ENCODE measurements at regions not wholly inside any gene's neighbourhood (a gene's known extent, or its start where the extent isn't known, plus 50 kb on each side); places are given as distances from the start of the nearest gene placed in this dataset.
"Not testable (repeated sequence)": the region's sequence is repeated elsewhere in the genome, so short reads cannot be mapped to it uniquely, and the experiment has no call there.

DNA sequence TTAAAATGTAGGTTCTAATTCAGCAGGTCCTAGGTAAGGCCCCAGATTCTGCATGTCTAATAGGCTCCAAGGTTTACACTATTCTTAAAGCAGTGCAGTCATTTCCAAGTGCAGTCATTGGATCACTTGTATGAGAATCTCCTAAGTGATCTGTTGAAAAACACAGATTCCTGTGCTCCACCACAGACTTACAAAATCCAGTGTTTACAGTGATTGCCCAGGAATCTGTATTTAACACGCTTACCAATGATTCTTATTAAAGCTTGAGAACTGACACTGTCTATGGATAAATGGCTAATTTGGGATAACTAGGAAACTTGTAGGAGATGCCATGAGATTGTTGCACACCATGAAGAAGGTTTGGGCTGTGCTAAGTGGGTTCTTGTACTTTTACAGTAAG is 104.6 kb upstream of the PLEKHG1 start:
- FAIRE-seq = no peak

DNA sequence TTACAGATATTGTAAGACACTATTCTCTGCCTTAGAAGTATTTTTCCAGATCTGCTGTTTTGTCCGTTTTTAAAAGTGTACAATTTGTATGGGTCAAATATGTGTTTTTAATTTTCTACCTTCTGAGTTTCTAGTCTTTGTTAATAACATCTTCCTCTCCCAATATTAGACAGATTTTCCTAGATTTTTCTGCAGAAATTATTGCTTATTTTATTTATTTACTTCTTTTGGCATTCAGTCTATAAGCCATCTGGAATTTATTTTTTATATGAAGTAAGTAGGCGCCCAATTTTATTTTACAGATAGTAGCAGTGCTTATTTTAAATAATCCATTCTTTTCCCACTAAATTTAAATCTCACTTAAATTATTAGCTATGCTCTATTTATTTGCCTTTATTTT is 103.1 kb upstream of the PLEKHG1 start:
- FAIRE-seq (no peak), DNase-seq (ENCODE audit: insufficient read length, low spot score) (no peak)

More for the DNA sequence above, 104.6 kb upstream of the PLEKHG1 start:
- no peak for DNase-seq (ENCODE audit: insufficient read length, low spot score)

DNA sequence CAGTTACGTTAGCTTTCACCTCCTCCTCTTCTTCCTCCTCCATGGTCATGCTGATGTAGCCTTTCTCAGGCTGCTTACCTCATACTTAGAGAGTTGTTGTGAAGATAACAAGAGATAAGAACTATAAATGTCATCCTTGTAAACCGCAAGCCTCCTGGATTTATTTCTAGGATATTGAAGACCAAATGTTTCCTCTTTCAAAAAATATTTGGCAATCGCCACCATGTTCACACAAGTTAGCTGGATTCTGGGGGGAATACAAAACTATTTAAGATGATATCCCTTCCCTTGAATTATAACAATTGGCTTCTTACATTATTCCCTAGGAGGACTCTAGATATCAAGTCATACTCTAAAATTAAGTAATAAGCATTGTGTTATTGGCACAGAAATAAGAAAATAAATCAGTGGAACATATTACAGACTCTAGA is 99.8 kb upstream of the PLEKHG1 start:
- no peak for FAIRE-seq
- DNase-seq (ENCODE audit: insufficient read length, low spot score) = no peak

DNA sequence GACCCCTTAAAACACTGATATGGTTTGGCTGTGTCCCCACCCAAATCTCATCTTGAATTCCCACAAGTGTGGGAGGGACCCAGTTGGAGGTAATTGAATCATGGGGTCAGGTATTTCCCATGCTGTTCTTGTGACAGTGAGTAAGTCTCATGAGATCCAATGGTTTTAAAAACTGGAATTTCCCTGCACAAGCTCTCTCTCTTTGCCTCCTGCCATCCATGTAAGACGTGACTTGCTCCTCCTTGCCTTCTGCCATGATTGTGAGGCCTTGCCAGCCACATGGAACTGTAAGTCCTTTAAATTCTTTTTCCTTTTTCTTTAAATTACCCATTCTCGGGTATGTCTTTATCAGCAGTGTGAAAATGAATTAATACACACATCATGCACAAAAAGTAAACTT is 99.1 kb upstream of the PLEKHG1 start:
- FAIRE-seq; DNase-seq (ENCODE audit: insufficient read length, low spot score): not testable (repeated sequence)

DNA sequence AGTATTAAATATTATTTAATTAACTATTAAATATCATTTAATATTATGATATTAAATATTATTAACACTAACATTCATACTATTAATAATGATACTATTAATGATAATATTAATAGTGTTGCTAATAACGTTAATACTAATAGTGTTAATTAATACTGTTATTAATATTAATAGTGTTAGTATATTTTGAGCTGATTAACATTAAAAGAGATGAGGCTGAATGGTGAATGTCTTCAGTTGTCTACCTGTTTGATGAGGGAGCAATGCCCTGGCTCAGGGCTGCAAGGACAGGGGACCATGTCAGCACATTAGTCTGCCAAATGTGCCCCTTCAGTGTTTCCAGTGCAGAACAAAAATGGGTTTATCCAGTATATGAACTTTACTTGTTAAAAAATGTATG is 96.6 kb upstream of the PLEKHG1 start:
- DNase-seq (ENCODE audit: insufficient read length, low spot score) (no peak), FAIRE-seq (no peak)

DNA sequence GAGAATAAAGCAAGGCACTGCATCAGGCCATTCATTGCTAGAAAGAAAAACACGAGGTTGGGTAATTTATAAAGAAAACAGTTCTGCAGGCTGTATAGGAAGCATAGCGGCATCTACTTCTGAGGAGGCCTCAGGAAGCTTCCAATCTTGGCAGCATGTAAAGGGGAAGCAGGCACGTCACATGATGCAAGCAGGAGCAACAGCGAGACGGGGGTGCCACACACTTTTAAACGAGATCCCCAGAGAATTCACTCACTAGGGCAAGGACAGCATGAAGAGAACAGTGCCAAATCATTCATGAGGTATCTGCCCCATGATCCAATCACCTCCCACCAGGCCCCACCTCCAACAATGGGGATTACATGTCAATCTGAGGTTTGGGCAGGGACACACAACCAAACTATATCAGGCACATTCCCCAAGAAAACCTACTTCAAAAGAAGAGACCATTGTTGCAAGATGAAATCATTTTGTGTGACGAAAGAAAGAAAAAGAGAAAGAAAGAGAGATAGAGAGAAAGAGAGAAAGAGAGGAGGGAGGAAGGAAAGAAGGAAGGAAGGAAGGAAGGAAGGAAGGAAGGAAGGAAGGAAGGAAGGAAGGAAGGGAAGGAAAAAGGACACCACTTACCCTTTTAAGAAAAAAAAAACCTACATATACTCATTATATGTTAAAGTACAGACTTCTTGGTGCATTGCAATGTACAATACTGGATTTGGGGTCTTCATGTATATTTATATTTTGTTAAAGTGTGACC is 95.9 kb upstream of the PLEKHG1 start:
- FAIRE-seq (no peak), DNase-seq (ENCODE audit: insufficient read length, low spot score) (no peak)

DNA sequence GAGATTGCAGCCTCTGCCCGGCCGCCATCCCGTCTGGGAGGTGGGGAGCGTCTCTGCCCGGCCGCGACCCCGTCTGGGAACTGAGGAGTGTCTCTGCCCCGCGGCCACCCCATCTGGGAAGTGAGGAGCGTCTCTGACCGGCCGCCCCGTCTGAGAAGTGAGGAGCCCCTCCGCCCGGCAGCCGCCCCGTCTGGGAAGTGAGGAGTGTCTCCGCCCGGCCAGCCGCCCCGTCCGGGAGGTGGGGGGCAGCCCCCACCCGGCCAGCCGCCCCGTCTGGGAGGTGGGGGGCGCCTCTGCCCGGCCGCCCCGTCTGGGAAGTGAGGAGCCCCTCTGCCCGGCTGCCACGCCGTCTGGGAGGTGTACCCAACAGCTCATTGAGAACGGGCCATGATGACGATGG is 92.3 kb upstream of the PLEKHG1 start:
- not testable (repeated sequence) for DNase-seq (ENCODE audit: insufficient read length, low spot score); FAIRE-seq

DNA sequence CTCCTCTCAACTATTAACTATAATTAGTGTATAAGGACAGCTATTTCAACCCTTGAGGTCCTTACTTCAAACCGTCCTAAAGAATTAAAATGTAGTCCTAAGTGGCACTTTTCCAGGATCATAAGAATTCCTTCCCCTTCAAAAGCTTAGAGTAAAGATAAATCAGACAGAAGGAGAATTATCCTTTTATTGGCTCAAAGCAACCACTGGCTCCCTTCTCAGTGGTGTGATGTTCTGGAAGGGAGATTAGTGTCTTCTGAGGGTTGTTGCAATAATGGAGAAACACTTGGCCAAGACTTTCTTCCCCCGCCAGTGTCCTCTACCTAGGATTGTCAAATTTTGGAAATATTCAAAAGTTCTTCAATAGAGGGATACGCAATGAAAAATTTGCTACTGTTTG is 89.1 kb upstream of the PLEKHG1 start:
- FAIRE-seq = no peak

DNA sequence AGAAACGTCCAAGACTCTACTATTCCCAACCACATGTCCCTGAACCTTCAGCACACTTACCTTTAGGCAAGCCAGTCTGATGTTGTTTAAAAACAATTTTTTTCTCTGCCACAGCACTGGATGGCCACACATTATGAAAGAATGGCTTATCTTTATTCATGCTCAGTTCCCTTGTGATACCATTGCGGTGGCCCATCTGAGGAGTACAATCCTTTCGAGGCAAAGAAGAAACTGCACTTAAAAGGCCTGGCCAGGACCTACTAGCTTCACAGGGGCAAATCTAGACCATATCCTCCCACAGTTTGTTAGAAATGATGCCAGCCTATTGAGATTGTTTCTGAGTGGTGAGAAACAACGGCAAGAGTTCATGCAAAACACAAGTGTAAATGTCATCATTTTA is 88.4 kb upstream of the PLEKHG1 start:
- DNase-seq (ENCODE audit: insufficient read length, low spot score) (no peak), FAIRE-seq (no peak)

More for the DNA sequence above, 89.1 kb upstream of the PLEKHG1 start:
- DNase-seq (ENCODE audit: insufficient read length, low spot score) = no peak

DNA sequence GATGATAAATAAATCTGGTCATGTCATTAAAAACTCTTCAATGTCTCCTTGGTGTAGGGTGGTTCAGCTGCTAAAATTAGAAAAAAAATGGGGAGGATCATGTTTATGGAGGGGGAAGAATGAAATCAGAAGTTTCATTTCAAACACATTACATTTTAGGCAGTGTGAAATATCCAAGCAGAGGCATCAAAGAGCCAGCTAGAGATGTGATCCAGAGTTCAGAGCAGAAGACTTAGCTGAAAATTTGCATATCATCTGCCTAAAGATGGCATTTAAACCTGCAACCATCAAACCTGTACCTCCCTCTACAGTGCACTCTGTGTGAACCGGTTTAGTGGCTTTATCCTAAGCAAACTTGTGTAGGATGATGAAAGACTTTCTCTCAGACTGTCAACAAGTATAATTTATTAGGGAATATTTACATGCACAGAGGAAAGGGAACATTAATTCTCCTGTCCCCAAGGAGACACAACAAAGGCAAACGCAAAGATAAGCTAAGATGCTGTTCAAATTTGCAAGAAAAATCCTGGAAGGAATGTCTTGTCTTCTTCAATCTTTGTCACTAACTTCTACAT is 84.8 kb upstream of the PLEKHG1 start:
- no peak for FAIRE-seq
- no peak for DNase-seq (ENCODE audit: insufficient read length, low spot score)

DNA sequence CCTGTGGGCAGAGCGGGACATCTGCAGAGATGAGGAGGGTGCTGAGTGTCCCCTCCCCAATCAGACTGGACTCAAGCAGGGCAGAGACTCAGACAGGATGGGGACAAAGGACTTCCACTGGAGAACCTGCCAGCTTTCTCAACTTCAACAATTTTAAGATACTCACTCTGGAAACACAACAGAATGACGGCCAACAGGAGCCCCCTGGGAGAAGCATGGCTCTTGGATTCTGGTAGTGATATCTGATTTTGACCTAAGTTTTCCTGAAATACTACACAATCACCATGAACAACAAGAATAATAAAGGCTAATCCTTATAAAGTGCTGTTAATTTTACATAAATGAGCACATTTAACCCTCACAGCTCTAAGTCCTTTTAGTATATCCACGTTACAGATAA is 83.5 kb upstream of the PLEKHG1 start:
- no peak for DNase-seq (ENCODE audit: insufficient read length, low spot score)
- FAIRE-seq = no peak

DNA sequence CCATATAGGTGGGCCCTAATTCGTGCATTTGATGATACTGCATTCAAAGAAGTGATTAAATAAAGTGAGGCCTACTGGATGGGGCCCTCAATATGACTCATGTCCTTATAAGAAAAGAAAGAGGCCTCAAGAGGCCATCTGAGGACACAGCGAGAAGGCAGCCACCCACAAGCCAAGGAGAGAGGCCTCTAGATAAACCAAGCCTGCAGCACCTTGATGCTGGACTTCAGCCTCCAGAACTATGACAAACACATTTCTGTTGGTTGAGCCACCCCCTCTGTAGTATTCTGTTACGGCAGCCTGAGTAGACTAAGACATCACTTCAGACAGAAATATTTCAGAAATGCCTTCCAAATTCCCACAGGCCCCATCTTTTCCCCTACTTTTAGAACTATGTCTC is 82.5 kb upstream of the PLEKHG1 start:
- FAIRE-seq (no peak), DNase-seq (ENCODE audit: insufficient read length, low spot score) (no peak)

DNA sequence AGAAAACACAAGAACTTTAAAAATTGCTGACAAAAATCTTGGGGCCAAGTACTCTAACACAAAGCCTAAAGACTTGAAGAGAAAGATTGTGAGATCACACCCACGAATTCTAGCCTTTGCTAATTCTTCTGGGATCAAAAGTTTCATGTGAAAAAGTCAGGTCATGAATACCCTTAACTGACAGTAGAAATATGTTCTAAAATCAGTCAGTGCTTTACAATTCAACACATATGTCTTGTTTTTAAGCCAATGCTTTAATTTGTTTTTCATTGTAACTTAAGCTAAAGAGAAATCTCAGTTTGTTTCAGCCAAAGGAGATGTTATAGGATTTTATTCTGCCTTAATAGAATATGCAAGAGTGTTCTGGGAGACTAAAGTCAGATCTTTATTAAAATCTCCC is 78.2 kb upstream of the PLEKHG1 start:
- DNase-seq (ENCODE audit: insufficient read length, low spot score) = no peak

DNA sequence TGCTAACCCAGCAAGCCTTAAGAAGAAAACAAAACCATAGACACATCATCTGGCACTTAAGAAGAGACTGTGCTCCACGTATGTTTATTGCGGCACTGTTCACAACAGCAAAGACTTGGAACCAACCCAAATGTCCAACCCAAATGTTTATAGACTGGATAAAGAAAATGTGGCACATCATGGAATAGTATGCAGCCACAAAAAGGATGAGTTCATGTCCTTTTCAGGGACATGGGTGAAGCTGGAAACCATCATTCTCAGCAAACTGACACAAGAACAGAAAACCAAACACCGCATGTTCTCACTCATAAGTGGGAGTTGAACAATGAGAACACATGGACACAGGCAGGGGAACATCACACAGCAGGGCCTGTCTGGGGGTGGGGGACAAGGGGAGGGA is 76.5 kb upstream of the PLEKHG1 start:
- not testable (repeated sequence) for DNase-seq (ENCODE audit: insufficient read length, low spot score); FAIRE-seq

More for the DNA sequence above, 78.2 kb upstream of the PLEKHG1 start:
- FAIRE-seq = no peak

DNA sequence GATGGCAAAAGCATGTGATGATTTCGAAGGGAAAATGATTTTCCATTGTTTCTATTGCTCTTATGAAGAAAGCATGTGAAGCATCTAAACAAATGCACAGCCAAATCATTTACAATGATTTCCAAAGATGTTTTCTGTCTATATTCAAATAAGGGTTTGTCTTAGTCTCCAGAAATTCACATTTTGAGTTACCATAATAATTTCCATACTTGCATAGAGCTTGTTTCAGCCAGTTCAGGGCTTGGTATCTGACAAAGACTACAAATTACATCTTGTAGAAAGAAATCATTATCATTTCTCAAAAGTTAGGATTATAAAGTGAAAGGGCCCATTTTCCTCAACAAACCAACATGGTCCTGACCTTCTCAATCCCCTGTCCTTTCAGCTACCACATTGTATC is 74.4 kb upstream of the PLEKHG1 start:
- DNase-seq (ENCODE audit: insufficient read length, low spot score) (no peak), FAIRE-seq (no peak)

DNA sequence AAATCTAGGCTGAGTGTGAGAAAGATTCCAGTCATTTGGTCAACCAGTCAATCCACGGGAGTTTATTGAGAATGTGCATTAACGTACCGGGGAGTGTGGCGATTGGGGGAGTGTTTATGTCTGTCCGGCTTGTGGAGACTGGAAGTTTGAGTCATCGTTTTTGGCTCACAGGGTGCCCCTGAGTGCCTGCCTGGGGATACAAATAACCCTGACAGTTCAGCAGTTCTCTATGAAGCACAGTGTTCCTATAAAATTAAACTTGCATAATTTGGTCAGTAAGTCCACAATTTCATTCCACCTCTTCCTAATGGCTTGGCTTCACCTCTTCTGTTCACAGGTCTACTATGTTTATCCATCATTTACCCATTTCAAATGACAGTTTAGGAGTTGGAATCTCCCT is 72.6 kb upstream of the PLEKHG1 start:
- FAIRE-seq (no peak), DNase-seq (ENCODE audit: insufficient read length, low spot score) (no peak)

DNA sequence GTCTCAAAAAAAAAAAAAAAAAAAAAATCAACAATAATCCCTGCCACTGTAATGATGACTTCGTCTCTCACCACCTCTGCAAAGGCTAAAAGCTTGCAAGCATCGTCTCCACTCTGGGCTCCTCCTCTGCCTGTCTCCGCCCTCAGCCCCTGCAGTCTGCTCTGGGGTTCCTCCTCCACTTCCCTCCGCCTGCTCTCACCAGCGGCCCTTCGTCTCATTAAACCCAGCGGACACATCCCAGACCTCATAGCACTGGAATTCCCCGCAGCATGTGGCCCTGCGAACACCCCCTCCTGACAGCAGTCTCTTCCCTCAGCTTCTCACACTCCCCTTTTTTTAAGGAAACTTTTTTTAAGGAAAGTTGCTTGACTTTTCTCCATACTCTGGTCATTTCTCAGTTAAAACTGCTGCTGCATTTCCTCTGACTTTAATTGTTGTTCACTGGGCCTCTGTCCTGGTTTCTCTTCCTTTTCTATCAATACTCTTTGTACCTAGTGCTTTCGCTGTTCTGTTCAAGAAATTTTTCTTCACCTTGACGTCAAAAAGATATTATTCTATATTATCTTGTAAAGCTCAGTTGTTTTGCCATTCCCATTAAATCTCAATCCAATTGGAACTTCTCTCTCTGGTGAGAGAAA is 70.9 kb upstream of the PLEKHG1 start:
- no peak for FAIRE-seq
- no peak for DNase-seq (ENCODE audit: insufficient read length, low spot score)

DNA sequence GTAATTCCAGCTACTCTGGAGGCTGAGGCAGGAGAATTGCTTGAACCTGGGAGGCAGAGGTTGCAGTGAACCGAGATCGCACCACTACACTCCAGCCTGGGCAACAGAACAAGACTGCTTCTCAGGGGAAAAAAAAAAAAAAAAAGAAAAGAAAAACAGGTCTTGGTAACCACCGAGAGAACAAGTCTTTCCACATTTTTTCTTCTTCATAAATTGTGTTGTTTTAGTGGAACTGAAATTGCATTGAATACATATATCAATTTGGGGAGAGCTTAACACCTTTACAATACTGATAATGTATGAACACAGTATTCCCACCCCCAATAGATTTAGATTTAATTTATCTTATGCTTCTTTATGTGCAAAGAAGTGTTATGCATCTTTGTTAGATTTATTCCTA is 70.0 kb upstream of the PLEKHG1 start:
- FAIRE-seq (no peak), DNase-seq (ENCODE audit: insufficient read length, low spot score) (no peak)

DNA sequence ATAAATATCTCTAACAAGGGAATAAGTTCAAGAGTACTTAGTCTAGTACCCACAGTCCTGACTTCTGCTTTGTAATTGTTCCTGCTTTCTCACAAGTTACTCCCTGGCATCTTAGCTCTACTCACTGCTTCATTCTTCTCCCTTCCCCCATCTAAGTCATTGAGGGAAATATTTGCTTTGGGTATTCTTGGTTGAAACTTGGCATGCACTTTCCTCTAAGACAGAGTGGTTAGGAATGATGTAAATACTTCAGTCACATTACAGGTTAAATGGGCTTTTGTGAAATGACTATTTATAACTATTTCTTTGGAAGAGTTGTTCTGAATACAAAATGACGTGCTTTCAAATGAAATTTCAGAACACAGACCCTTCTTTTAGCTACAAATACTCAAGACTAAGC is 67.7 kb upstream of the PLEKHG1 start:
- FAIRE-seq (no peak), DNase-seq (ENCODE audit: insufficient read length, low spot score) (no peak)

DNA sequence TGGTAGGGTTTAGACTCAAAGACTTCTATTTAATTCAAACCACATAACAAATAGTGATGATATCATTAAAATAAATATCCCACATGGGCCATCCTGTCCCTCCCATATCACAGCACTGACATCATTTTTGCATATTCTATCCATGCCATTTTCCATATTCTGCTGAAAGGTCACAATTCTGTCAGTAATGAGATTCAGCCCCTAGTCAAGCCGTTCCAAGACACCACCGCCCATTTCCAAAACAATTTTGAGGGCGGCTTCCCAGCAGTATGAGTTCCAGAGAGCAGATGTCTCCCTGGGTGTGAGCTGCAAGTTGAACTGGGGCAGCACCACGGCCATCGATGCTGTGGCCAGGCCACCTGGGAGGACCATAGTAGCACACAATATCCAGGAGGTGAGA is 65.1 kb upstream of the PLEKHG1 start:
- FAIRE-seq (no peak), DNase-seq (ENCODE audit: insufficient read length, low spot score) (no peak)

DNA sequence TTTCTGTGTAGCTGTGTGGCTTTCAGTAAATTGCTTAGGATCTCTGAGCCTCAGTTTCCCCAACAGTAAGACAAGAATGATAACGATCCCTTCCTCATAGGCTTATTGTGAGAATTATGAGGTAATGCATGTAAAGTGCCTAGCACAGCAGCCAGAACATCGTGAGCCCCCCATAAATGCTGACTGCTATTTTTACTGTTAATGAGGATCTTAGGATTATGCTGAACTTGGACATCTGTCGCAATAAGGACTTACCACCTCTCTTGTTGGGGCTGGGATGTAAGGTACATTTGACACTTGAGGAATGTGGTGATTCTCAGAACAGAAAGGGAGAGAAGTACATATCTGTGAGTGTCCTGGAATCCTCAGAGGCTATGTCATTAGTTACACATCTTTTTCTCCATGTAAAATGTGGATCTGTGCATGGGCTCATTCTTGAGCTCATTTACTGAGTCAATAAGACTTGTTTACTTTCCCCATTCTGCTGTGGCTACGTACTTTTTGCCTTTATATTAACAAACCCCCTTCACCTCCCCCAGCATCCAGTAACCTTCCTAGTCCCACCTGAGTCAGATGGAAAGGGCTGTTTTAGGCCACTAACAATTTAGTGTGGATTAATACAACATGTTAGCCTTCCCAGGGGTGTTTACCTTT is 64.4 kb upstream of the PLEKHG1 start:
- FAIRE-seq (no peak), DNase-seq (ENCODE audit: insufficient read length, low spot score) (no peak)

DNA sequence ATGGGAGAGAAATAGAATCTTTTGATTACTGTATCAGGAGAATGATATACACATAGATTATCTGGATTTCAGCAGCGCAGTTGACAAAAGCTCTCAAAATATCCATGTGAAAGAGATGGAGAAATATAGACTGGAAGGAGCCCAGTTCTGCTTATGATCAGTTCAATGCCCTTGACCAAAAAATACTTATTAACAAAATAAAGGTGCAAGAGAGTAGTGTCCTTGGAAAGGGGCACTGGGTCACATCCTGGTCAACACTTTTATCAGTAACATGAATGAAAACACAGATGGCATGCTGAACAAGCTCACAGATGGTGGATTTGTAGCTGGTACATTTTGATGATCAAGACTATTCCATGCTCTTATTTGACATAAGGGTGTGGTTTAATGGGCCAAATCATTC is 63.9 kb upstream of the PLEKHG1 start:
- FAIRE-seq = no peak
- no peak for DNase-seq (ENCODE audit: insufficient read length, low spot score)

All from GM19239 (cell line).